PFSK-1 (cell line): ENCODE measurements at regions not wholly inside any gene's neighbourhood (a gene's known extent, or its start where the extent isn't known, plus 50 kb on each side); places are given as distances from the start of the nearest gene placed in this dataset.

Experiments used
- FOXP2 ChIP-seq: optimal IDR thresholded peaks from 2 replicates; pipeline ENCODE3; 2011; ENCODE audit warnings: borderline replicate concordance, control low read depth, inconsistent platforms; ENCODE audit not compliant: insufficient read depth; ENCODE audit errors: extremely low read length, extremely low read depth
- POLR2AphosphoS5 ChIP-seq: IDR thresholded peaks from 2 replicates; pipeline ENCODE4 v1.6.1; 2012; ENCODE audit warnings: low read depth, mild to moderate bottlenecking, control low read depth, low read length, moderate library complexity
- SIN3A ChIP-seq: IDR thresholded peaks from 2 replicates; pipeline ENCODE4 v1.6.1; 2012; ENCODE audit warnings: mild to moderate bottlenecking, low read length, moderate library complexity, borderline replicate concordance; ENCODE audit not compliant: insufficient read depth
- TAF1 ChIP-seq: IDR thresholded peaks from 2 replicates; pipeline ENCODE4 v1.6.1; 2012; ENCODE audit warnings: low read length, control low read depth, borderline replicate concordance; ENCODE audit not compliant: insufficient read depth
- TF ChIP-seq, protein P1 (sequence below), 2 experiments: IDR thresholded peaks; 2 replicates each; pipeline versions ENCODE4 v1.6.1 to v1.8.0; 2011 to 2012; ENCODE audit warnings: low read depth in 2 of 2, low read length in 2 of 2, control low read depth in 1 of 2, inconsistent platforms in 1 of 2, mild to moderate bottlenecking in 1 of 2, moderate library complexity in 1 of 2; ENCODE audit not compliant: insufficient read depth in 1 of 2

DNA sequence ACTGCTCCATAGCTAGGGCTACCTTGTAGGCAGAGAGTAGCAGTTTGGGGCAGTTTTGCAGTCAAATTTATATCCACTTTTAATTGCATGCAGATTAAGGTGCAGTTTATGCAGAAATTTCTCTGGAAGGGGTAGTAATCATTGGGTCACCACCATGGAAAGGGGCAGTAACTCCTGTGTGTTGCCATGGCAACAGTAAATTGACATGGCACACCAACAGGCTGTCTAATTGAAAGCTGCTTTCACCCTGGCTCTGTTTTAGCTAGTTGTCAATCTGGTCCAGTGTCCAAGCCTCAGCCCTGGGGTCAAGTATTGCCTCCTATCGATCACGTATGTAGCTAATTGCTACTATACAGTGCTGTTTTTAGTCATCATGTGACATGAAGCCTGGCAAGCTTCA lies 786.1 kb upstream of the CNTN5 start:
- no peak for TF ChIP-seq TAF1
- no peak for TF ChIP-seq POLR2AphosphoS5
- no peak for TF ChIP-seq SIN3A
- TF ChIP-seq, protein P1, sequence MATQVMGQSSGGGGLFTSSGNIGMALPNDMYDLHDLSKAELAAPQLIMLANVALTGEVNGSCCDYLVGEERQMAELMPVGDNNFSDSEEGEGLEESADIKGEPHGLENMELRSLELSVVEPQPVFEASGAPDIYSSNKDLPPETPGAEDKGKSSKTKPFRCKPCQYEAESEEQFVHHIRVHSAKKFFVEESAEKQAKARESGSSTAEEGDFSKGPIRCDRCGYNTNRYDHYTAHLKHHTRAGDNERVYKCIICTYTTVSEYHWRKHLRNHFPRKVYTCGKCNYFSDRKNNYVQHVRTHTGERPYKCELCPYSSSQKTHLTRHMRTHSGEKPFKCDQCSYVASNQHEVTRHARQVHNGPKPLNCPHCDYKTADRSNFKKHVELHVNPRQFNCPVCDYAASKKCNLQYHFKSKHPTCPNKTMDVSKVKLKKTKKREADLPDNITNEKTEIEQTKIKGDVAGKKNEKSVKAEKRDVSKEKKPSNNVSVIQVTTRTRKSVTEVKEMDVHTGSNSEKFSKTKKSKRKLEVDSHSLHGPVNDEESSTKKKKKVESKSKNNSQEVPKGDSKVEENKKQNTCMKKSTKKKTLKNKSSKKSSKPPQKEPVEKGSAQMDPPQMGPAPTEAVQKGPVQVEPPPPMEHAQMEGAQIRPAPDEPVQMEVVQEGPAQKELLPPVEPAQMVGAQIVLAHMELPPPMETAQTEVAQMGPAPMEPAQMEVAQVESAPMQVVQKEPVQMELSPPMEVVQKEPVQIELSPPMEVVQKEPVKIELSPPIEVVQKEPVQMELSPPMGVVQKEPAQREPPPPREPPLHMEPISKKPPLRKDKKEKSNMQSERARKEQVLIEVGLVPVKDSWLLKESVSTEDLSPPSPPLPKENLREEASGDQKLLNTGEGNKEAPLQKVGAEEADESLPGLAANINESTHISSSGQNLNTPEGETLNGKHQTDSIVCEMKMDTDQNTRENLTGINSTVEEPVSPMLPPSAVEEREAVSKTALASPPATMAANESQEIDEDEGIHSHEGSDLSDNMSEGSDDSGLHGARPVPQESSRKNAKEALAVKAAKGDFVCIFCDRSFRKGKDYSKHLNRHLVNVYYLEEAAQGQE (IDR thresholded peaks at IDR 0.05; ENCODE audit: insufficient read depth in 1 of 2, low read depth in 2 of 2, low read length in 2 of 2), result no peak
- TF ChIP-seq FOXP2, result no peak

DNA sequence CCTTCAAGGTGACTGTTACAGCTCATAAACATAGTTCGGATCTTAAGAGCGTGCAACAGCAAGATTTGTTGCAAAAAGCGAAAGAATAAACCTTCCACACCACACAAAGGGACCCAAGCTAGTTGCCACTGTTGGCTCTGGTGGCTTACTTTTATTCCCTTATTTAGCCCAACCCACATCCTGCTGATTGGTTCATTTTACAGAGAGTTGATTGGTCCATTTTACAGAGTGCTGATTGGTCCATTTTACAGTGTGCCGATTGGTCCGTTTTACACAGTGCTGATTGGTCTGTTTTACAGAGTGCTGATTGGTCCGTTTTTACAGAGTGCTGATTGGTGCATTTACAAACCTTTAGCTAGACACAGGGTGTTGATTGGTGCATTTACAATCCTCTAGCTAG lies 776.9 kb upstream of the CNTN5 start:
- TF ChIP-seq, protein P1 (IDR thresholded peaks at IDR 0.05; ENCODE audit: insufficient read depth in 1 of 2, low read depth in 2 of 2, low read length in 2 of 2), result no peak
- TF ChIP-seq SIN3A (no peak), POLR2AphosphoS5 (no peak), FOXP2 (no peak), TAF1 (no peak)

DNA sequence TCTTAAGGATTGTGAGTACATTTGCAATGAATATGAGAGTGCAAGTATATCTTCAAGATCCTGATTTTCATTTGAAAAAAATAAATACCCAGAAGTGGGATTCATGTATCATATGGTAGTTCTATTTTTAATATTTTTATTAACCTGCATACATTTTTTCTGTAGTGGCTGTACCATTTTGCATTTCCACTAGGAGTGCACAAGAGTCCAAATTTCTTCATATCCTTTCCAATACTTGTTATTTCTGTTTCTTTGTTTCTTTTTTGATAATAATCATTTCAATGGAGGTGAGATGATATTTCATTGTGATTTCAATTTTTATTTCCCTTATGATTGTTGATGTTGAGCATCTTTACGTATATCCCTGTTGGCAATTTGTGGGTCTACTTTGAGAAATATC lies 759.8 kb upstream of the CNTN5 start:
- TF ChIP-seq POLR2AphosphoS5, result no peak
- TF ChIP-seq FOXP2, result no peak
- TF ChIP-seq SIN3A, result no peak
- TF ChIP-seq TAF1, result no peak
- TF ChIP-seq, protein P1 (IDR thresholded peaks at IDR 0.05; ENCODE audit: insufficient read depth in 1 of 2, low read depth in 2 of 2, low read length in 2 of 2), result no peak

DNA sequence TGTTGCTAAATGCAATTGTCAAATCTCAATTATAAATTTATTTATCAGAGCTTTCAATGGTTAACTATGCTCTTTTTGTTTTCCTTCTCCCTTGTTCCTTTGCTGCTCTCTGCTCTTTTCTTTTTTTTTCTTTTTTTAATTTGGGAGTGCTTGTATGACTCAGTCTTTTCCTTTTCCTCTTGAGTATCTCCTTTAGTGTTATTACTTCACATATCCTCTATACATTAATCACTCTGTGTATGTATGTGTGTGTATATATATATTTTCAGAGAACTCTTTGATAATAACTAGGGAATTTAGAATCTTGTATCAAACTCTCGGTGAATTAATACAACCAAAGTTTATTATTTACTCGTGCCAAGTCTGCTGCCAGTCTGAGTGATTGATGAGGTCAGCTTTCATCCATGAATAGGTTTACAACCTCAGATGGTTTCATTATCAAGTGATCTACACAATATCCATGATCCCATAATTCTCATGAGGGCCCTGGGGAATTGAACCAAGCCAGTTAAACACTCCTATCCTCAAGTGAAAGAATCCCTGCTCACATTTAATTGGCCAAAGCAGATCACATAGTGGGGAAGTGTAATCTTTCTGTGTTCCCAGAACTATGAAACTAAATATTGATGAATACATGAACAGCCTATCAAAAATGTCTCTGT lies 743.4 kb upstream of the CNTN5 start:
- TF ChIP-seq FOXP2, result no peak
- no peak for TF ChIP-seq TAF1
- TF ChIP-seq SIN3A, result no peak
- TF ChIP-seq, protein P1 (IDR thresholded peaks at IDR 0.05; ENCODE audit: insufficient read depth in 1 of 2, low read depth in 2 of 2, low read length in 2 of 2), result no peak
- TF ChIP-seq POLR2AphosphoS5, result no peak

DNA sequence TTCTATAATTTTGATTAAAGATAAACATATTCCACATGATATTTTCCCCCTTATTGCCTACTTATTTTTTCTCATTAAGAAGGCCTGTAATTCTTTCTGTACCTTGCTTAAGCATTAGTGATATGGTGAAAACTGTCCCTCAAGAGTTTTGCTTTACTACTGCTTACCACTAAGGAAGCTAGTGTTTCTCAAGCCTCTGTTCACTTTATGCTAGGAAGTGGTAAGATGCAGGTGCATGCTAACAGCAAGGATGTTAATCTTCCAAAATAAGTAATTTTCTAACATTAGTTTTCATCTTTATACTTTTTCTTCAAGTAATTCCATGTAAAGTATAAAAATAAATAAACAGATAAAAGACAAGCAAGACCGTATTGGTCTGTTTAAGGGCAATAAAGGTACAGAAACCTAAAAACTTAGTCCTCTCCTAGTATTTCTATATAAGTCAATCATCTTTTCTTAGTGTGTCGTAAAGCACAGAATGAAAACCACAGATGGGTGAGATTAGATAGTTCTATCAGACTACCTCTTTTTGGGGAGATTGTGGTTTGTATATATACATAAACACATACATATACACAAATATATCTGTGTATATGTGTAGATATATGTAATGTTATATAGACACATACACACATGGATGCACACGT lies 731.0 kb upstream of the CNTN5 start:
- TF ChIP-seq TAF1 (no peak), FOXP2 (no peak), SIN3A (no peak), POLR2AphosphoS5 (no peak)
- TF ChIP-seq, protein P1 (IDR thresholded peaks at IDR 0.05; ENCODE audit: insufficient read depth in 1 of 2, low read depth in 2 of 2, low read length in 2 of 2), result no peak
